ENCODE measurements at regions not wholly inside any gene's neighbourhood (a gene's known extent, or its start where the extent isn't known, plus 50 kb on each side); places are given as distances from the start of the nearest gene placed in this dataset.

DNA sequence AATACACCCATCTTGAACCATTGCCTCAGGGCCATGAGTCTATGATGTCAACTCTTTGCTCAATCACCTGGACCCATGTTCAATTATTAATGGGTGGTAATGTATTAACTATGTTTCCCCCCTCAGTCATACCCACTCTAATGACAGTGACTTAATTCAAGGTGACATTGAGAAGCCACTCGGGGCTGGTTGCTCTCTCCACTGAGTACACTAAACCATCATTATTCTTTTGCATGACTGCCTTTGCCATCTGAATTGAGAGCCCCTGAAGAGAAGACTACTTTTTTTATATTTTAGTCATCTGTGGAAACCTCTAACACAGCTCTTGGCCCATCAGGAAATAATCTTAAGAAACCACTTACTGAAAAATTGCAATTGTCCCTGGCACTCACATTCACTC, 139.2 kb upstream of the SOX21 start:
- no peak overlapping the region for H3K27ac ChIP-seq (ENCODE audit: low read depth)
- Mint-ChIP-seq H3K4me1 (no peaks in the 10 kb centered on the region), H3K4me3 (no peak overlapping the region), H3K27ac (no peak overlapping the region), H3K36me3 (ENCODE audit: low read depth) (no peaks in the 10 kb centered on the region; the same call in 2 of the 3 replicates), H3K27me3 (ENCODE audit: insufficient read depth, low read depth, poor library complexity) (peaks cover 1% of the 10 kb centered on the region), H3K9me3 (no peaks in the 10 kb centered on the region; the same call in 2 of the 3 replicates)
- no peaks in the 10 kb centered on the region for H3K27me3 ChIP-seq (ENCODE audit: insufficient read depth)
- H3K4me1 ChIP-seq (ENCODE audit: insufficient read depth): no peaks in the 10 kb centered on the region
- H4K20me1 ChIP-seq (replicated peaks; ENCODE audit: insufficient read depth): no peaks in the 10 kb centered on the region
- H3K79me2 ChIP-seq (replicated peaks; ENCODE audit: insufficient read depth): no peaks in the 10 kb centered on the region
- DNase-seq (ENCODE audit: low spot score) (no peak), ATAC-seq (no peak)
- H3K4me2 ChIP-seq: no peak overlapping the region
- H3K36me3 ChIP-seq (ENCODE audit: insufficient read depth): no peaks in the 10 kb centered on the region
- TF ChIP-seq EZH2phosphoT487 (IDR thresholded peaks at IDR 0.05; ENCODE audit: unreplicated experiment) (no peak), EZH2 (IDR thresholded peaks at IDR 0.05; ENCODE audit: low read depth, unreplicated experiment) (no peak), NANOG (IDR thresholded peaks at IDR 0.05; ENCODE audit: borderline replicate concordance) (no peak), JUNB (IDR thresholded peaks at IDR 0.05; ENCODE audit: unreplicated experiment) (no peak), ZNF114 (CRISPR knock-in tag; IDR thresholded peaks at IDR 0.05) (no peak), POLR2AphosphoS5 (IDR thresholded peaks at IDR 0.05; ENCODE audit: low read depth) (no peak), STAT1 (IDR thresholded peaks at IDR 0.05; ENCODE audit: unreplicated experiment) (no peak), ZNF331 (CRISPR knock-in tag; IDR thresholded peaks at IDR 0.05; ENCODE audit: low read depth) (no peak), CREB1 (CRISPR knock-in tag; IDR thresholded peaks at IDR 0.05; ENCODE audit: low read depth) (no peak)
- TF ChIP-seq, protein P1, sequence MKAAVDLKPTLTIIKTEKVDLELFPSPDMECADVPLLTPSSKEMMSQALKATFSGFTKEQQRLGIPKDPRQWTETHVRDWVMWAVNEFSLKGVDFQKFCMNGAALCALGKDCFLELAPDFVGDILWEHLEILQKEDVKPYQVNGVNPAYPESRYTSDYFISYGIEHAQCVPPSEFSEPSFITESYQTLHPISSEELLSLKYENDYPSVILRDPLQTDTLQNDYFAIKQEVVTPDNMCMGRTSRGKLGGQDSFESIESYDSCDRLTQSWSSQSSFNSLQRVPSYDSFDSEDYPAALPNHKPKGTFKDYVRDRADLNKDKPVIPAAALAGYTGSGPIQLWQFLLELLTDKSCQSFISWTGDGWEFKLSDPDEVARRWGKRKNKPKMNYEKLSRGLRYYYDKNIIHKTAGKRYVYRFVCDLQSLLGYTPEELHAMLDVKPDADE (IDR thresholded peaks at IDR 0.05): no peak
- TF ChIP-seq, protein P2, sequence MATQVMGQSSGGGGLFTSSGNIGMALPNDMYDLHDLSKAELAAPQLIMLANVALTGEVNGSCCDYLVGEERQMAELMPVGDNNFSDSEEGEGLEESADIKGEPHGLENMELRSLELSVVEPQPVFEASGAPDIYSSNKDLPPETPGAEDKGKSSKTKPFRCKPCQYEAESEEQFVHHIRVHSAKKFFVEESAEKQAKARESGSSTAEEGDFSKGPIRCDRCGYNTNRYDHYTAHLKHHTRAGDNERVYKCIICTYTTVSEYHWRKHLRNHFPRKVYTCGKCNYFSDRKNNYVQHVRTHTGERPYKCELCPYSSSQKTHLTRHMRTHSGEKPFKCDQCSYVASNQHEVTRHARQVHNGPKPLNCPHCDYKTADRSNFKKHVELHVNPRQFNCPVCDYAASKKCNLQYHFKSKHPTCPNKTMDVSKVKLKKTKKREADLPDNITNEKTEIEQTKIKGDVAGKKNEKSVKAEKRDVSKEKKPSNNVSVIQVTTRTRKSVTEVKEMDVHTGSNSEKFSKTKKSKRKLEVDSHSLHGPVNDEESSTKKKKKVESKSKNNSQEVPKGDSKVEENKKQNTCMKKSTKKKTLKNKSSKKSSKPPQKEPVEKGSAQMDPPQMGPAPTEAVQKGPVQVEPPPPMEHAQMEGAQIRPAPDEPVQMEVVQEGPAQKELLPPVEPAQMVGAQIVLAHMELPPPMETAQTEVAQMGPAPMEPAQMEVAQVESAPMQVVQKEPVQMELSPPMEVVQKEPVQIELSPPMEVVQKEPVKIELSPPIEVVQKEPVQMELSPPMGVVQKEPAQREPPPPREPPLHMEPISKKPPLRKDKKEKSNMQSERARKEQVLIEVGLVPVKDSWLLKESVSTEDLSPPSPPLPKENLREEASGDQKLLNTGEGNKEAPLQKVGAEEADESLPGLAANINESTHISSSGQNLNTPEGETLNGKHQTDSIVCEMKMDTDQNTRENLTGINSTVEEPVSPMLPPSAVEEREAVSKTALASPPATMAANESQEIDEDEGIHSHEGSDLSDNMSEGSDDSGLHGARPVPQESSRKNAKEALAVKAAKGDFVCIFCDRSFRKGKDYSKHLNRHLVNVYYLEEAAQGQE (IDR thresholded peaks at IDR 0.05; ENCODE audit: unreplicated experiment): no peak
- TF ChIP-seq, protein P3, sequence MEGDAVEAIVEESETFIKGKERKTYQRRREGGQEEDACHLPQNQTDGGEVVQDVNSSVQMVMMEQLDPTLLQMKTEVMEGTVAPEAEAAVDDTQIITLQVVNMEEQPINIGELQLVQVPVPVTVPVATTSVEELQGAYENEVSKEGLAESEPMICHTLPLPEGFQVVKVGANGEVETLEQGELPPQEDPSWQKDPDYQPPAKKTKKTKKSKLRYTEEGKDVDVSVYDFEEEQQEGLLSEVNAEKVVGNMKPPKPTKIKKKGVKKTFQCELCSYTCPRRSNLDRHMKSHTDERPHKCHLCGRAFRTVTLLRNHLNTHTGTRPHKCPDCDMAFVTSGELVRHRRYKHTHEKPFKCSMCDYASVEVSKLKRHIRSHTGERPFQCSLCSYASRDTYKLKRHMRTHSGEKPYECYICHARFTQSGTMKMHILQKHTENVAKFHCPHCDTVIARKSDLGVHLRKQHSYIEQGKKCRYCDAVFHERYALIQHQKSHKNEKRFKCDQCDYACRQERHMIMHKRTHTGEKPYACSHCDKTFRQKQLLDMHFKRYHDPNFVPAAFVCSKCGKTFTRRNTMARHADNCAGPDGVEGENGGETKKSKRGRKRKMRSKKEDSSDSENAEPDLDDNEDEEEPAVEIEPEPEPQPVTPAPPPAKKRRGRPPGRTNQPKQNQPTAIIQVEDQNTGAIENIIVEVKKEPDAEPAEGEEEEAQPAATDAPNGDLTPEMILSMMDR (conservative IDR thresholded peaks at IDR 0.05; ENCODE audit: low read depth in 2 of 2): no peak
- TF ChIP-seq, protein P4, sequence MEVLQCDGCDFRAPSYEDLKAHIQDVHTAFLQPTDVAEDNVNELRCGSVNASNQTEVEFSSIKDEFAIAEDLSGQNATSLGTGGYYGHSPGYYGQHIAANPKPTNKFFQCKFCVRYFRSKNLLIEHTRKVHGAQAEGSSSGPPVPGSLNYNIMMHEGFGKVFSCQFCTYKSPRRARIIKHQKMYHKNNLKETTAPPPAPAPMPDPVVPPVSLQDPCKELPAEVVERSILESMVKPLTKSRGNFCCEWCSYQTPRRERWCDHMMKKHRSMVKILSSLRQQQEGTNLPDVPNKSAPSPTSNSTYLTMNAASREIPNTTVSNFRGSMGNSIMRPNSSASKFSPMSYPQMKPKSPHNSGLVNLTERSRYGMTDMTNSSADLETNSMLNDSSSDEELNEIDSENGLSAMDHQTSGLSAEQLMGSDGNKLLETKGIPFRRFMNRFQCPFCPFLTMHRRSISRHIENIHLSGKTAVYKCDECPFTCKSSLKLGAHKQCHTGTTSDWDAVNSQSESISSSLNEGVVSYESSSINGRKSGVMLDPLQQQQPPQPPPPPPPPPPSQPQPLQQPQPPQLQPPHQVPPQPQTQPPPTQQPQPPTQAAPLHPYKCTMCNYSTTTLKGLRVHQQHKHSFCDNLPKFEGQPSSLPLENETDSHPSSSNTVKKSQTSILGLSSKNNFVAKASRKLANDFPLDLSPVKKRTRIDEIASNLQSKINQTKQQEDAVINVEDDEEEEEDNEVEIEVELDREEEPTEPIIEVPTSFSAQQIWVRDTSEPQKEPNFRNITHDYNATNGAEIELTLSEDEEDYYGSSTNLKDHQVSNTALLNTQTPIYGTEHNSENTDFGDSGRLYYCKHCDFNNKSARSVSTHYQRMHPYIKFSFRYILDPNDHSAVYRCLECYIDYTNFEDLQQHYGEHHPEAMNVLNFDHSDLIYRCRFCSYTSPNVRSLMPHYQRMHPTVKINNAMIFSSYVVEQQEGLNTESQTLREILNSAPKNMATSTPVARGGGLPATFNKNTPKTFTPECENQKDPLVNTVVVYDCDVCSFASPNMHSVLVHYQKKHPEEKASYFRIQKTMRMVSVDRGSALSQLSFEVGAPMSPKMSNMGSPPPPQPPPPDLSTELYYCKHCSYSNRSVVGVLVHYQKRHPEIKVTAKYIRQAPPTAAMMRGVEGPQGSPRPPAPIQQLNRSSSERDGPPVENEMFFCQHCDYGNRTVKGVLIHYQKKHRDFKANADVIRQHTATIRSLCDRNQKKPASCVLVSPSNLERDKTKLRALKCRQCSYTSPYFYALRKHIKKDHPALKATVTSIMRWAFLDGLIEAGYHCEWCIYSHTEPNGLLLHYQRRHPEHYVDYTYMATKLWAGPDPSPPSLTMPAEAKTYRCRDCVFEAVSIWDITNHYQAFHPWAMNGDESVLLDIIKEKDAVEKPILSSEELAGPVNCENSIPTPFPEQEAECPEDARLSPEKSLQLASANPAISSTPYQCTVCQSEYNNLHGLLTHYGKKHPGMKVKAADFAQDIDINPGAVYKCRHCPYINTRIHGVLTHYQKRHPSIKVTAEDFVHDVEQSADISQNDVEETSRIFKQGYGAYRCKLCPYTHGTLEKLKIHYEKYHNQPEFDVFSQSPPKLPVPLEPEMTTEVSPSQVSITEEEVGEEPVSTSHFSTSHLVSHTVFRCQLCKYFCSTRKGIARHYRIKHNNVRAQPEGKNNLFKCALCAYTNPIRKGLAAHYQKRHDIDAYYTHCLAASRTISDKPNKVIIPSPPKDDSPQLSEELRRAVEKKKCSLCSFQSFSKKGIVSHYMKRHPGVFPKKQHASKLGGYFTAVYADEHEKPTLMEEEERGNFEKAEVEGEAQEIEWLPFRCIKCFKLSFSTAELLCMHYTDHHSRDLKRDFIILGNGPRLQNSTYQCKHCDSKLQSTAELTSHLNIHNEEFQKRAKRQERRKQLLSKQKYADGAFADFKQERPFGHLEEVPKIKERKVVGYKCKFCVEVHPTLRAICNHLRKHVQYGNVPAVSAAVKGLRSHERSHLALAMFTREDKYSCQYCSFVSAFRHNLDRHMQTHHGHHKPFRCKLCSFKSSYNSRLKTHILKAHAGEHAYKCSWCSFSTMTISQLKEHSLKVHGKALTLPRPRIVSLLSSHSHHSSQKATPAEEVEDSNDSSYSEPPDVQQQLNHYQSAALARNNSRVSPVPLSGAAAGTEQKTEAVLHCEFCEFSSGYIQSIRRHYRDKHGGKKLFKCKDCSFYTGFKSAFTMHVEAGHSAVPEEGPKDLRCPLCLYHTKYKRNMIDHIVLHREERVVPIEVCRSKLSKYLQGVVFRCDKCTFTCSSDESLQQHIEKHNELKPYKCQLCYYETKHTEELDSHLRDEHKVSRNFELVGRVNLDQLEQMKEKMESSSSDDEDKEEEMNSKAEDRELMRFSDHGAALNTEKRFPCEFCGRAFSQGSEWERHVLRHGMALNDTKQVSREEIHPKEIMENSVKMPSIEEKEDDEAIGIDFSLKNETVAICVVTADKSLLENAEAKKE (CRISPR knock-in tag; IDR thresholded peaks at IDR 0.05): no peak
- H3K9me2 ChIP-seq (ENCODE audit: insufficient read depth): peaks cover 5% of the 10 kb centered on the region; the same call in 1 of the 2 replicates
- no peaks in the 10 kb centered on the region for H3F3A ChIP-seq (replicated peaks; ENCODE audit: low read depth)
- H2AFZ ChIP-seq: no peak overlapping the region
- no peak overlapping the region for H3K4me3 ChIP-seq
